SK-N-MC (cell line): ENCODE measurements at regions not wholly inside any gene's neighbourhood (a gene's known extent, or its start where the extent isn't known, plus 50 kb on each side); places are given as distances from the start of the nearest gene placed in this dataset.

Source experiments
- EZH2 ChIP-seq: fragments of 200-600 bp; sonication (generic); IDR thresholded peaks from one replicate; pipeline ENCODE4 v1.6.1; 2017; ENCODE audit warnings: antibody characterized with exemption
- FOXP2 ChIP-seq: optimal IDR thresholded peaks from 2 replicates; pipeline ENCODE3; 2011; ENCODE audit warnings: mild to moderate bottlenecking, moderate library complexity; ENCODE audit not compliant: insufficient read depth; ENCODE audit errors: extremely low read length, control extremely low read depth
- POLR2AphosphoS5 ChIP-seq: IDR thresholded peaks from 2 replicates; pipeline ENCODE4 v1.6.1; 2012; ENCODE audit warnings: mild to moderate bottlenecking, low read depth, low read length, borderline replicate concordance

- no peak for TF ChIP-seq EZH2
- TF ChIP-seq POLR2AphosphoS5, result no peak
- TF ChIP-seq FOXP2, result no peak
These were observed 155.2 kb downstream of the TFAP2A start for GRCh38 chr6:10259671-10260070.
